HepG2 (cell line): ENCODE measurements at regions not wholly inside any gene's neighbourhood (a gene's known extent, or its start where the extent isn't known, plus 50 kb on each side); places are given as distances from the start of the nearest gene placed in this dataset.

Experiments used
- CTCF ChIP-seq: sonication (generic); formaldehyde crosslinking; IDR thresholded peaks from 2 replicates; pipeline ENCODE4 v1.5.0; 2020; ENCODE audit warnings: mild to moderate bottlenecking, missing genetic modification reagents, moderate library complexity
- FOXJ3 ChIP-seq: sonication (generic); formaldehyde crosslinking; IDR thresholded peaks from 2 replicates; pipeline ENCODE4 v1.4.0; 2020; ENCODE audit warnings: missing genetic modification reagents, mild to moderate bottlenecking, borderline replicate concordance
- HMG20A ChIP-seq: IDR thresholded peaks from 2 replicates; pipeline ENCODE4 v1.6.1; 2016; ENCODE audit warnings: borderline replicate concordance
- KIAA2018 ChIP-seq: sonication (generic); formaldehyde crosslinking; IDR thresholded peaks from 2 replicates; pipeline ENCODE4 v1.5.0; 2020; ENCODE audit warnings: mild to moderate bottlenecking, missing genetic modification reagents, borderline replicate concordance
- MTERF4 ChIP-seq: sonication (generic); formaldehyde crosslinking; IDR thresholded peaks from 2 replicates; pipeline ENCODE4 v1.8.0; 2023; ENCODE audit warnings: mild to moderate bottlenecking, missing genetic modification reagents
- MXD4 ChIP-seq: IDR thresholded peaks from 2 replicates; pipeline ENCODE4 v1.6.1; 2016; ENCODE audit warnings: mild to moderate bottlenecking, missing biosample characterization, missing genetic modification reagents
- SMC3 ChIP-seq: IDR thresholded peaks from 2 replicates; pipeline ENCODE4 v1.6.1; 2011; ENCODE audit warnings: low read length, improper control_type of control experiment
- SPEN ChIP-seq: sonication (generic); formaldehyde crosslinking; IDR thresholded peaks from 2 replicates; pipeline ENCODE4 v1.5.1; 2020; ENCODE audit warnings: low read depth, mild to moderate bottlenecking, missing genetic modification reagents
- STAG1 ChIP-seq: sonication (generic); formaldehyde crosslinking; IDR thresholded peaks from 2 replicates; pipeline ENCODE4 v1.4.0; 2020; ENCODE audit warnings: missing genetic modification reagents
- TBX3 ChIP-seq: fragments of 450-650 bp; IDR thresholded peaks from 2 replicates; pipeline ENCODE4 v1.6.1; 2017; ENCODE audit warnings: antibody characterized with exemption, mild to moderate bottlenecking, inconsistent platforms, borderline replicate concordance
- TERF1 ChIP-seq: sonication (generic); formaldehyde crosslinking; IDR thresholded peaks from 2 replicates; pipeline ENCODE4 v1.8.0; 2022; ENCODE audit warnings: mild to moderate bottlenecking, missing genetic modification reagents, moderate library complexity
- ZBTB42 ChIP-seq: sonication (generic); formaldehyde crosslinking; IDR thresholded peaks from 2 replicates; pipeline ENCODE4 v1.5.0; 2020; ENCODE audit warnings: mild to moderate bottlenecking, missing genetic modification reagents
- ZNF512 ChIP-seq: sonication (generic); formaldehyde crosslinking; IDR thresholded peaks from 2 replicates; pipeline ENCODE4 v1.4.0; 2020; ENCODE audit warnings: mild to moderate bottlenecking, missing genetic modification reagents
- ZNF530 ChIP-seq: sonication (generic); formaldehyde crosslinking; IDR thresholded peaks from 2 replicates; pipeline ENCODE4 v1.5.0; 2020; ENCODE audit warnings: low read depth, mild to moderate bottlenecking, missing genetic modification reagents
- ZNF543 ChIP-seq: sonication (generic); formaldehyde crosslinking; IDR thresholded peaks from 2 replicates; pipeline ENCODE4 v1.4.0; 2020; ENCODE audit warnings: mild to moderate bottlenecking, missing genetic modification reagents
- ZNF792 ChIP-seq: IDR thresholded peaks from 2 replicates; pipeline ENCODE4 v1.6.1; 2016

- TF ChIP-seq KIAA2018 (no peak), SMC3 (peak; percentile 4; the same call in 1 of the 2 replicates), ZNF530 (no peak), FOXJ3 (CRISPR knock-in tag) (no peak), SPEN (CRISPR knock-in tag) (no peak), TERF1 (no peak), ZNF792 (CRISPR knock-in tag) (no peak), TBX3 (no peak), HMG20A (no peak), CTCF (CRISPR knock-in tag) (peak; percentile 44), ZNF512 (CRISPR knock-in tag) (no peak), ZNF543 (no peak), ZBTB42 (CRISPR knock-in tag) (no peak), MTERF4 (CRISPR knock-in tag) (no peak), STAG1 (CRISPR knock-in tag) (peak; percentile 36), MXD4 (CRISPR knock-in tag) (no peak)
- TF ChIP-seq, all 625 proteins: peak for 3
Measured at GRCh38 chr18:35917043-35917442, 55.4 kb upstream of the RMP24 start (continued).
